ENCODE measurements at regions not wholly inside any gene's neighbourhood (a gene's known extent, or its start where the extent isn't known, plus 50 kb on each side); places are given as distances from the start of the nearest gene placed in this dataset.

DNA sequence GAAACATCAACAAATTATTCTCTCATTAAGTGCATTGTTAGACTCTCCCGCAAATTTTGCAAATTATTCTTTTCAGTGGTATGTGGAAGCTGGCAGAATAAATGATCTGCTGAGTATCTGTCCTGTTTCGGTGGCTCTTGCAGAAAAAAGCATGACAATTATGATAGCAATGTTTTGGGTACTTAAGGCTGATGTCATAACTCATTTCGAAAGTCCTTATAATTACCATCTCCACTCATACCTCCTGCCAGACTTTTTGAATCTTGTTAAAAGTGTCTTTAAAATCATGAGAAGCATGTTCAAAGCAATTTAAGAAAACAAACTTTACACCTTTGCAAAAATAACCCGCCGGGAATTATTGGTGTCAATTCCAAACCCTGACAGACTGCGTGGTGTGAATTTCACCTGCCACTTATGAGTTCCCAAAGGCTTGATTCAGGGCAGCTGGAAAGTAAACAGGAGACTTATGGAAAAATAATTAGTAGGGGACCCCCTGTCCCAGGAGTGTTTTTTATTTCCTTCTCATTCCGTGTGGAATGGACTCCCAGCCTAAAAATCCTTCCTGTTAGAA, 87.6 kb upstream of the E2F3 start:
- TF ChIP-seq CTCF (IDR thresholded peaks at IDR 0.05) (no peak), POLR2AphosphoS5 (IDR thresholded peaks at IDR 0.05) (no peak)
